HG03442 (cell line): ENCODE measurements at regions not wholly inside any gene's neighbourhood (a gene's known extent, or its start where the extent isn't known, plus 50 kb on each side); places are given as distances from the start of the nearest gene placed in this dataset.

Experiments used
- ATAC-seq: cut with Tn5 transposase; IDR thresholded peaks from one replicate; pipeline ENCODE4 v1.9.1; 2021; ENCODE audit warnings: mild to moderate bottlenecking, moderate library complexity; ENCODE audit not compliant: unreplicated experiment

GRCh38 chr1:56442290-56442877, 137.0 kb downstream of the PLPP3 start:
- no peak for ATAC-seq

GRCh38 chr1:56441601-56442000, 137.8 kb downstream of the PLPP3 start:
- ATAC-seq = no peak

GRCh38 chr1:56439610-56440264, 139.6 kb downstream of the PLPP3 start:
- ATAC-seq = no peak

- ATAC-seq = no peak
Observed at GRCh38 chr1:56438901-56439551, 140.3 kb downstream of the PLPP3 start.

- ATAC-seq = no peak
Observed at GRCh38 chr1:56437959-56438358, 141.4 kb downstream of the PLPP3 start.

GRCh38 chr1:56436912-56437417, 142.4 kb downstream of the PLPP3 start:
- no peak for ATAC-seq

- ATAC-seq = no peak
Observed at GRCh38 chr1:56436296-56436695, 143.1 kb downstream of the PLPP3 start.

GRCh38 chr1:56435434-56436262, 143.7 kb downstream of the PLPP3 start:
- ATAC-seq = no peak

- no peak for ATAC-seq
Observed at GRCh38 chr1:56434740-56435139, 144.6 kb downstream of the PLPP3 start.

GRCh38 chr1:56434025-56434424, 145.3 kb downstream of the PLPP3 start:
- no peak for ATAC-seq

GRCh38 chr1:56433056-56433577, 146.2 kb downstream of the PLPP3 start:
- ATAC-seq = no peak

- ATAC-seq = no peak
Observed at GRCh38 chr1:56432166-56432971, 147.0 kb downstream of the PLPP3 start.

- ATAC-seq = no peak
Observed at GRCh38 chr1:56430141-56430839, 149.1 kb downstream of the PLPP3 start.

- ATAC-seq = no peak
Observed at GRCh38 chr1:56429288-56429687, 150.1 kb downstream of the PLPP3 start.

- no peak for ATAC-seq
Observed at GRCh38 chr1:56426587-56427381, 152.6 kb downstream of the PLPP3 start.

- ATAC-seq = no peak
Observed at GRCh38 chr1:56425494-56426037, 153.8 kb downstream of the PLPP3 start.

GRCh38 chr1:56424744-56425493, 154.4 kb downstream of the PLPP3 start:
- ATAC-seq = no peak

- ATAC-seq = no peak
Observed at GRCh38 chr1:56423716-56424115, 155.6 kb downstream of the PLPP3 start.
